Activated CD8-positive, alpha-beta T cell treated with anti-CD3 and anti-CD28 coated beads for 36 hours (primary cell): ENCODE measurements at regions not wholly inside any gene's neighbourhood (a gene's known extent, or its start where the extent isn't known, plus 50 kb on each side); places are given as distances from the start of the nearest gene placed in this dataset.
"Not testable (repeated sequence)": the region's sequence is repeated elsewhere in the genome, so short reads cannot be mapped to it uniquely, and the experiment has no call there.

Experiments used
- ATAC-seq: fragments of 200-7000 bp; cut with Tn5 transposase; one replicate; pipeline ENCODE4 v1.10.0; 2021; ENCODE audit warnings: mild to moderate bottlenecking, moderate library complexity
- CTCF ChIA-PET: fragments of 350-600 bp; sonication (Branson Sonifier 250); formaldehyde crosslinking; loops from one replicate; lab custom pipeline; 2021; ENCODE audit warnings: antibody characterized with exemption; lab: Charles Lee
- POLR2A ChIA-PET: fragments of 350-600 bp; sonication (Branson Sonifier 250); formaldehyde crosslinking; loops from one replicate; lab custom pipeline; 2021; ENCODE audit warnings: antibody characterized with exemption; lab: Charles Lee
- DNase-seq: peaks from one replicate; pipeline ENCODE4 v3.0.0-alpha.2; 2020
- H3K27ac Mint-ChIP-seq: one replicate; pipeline ENCODE4 v1.8.0; 2021; ENCODE audit warnings: mild to moderate bottlenecking, mixed read lengths
- H3K27me3 Mint-ChIP-seq: one replicate; pipeline ENCODE4 v1.8.0; 2021; ENCODE audit warnings: mixed read lengths
- H3K36me3 Mint-ChIP-seq: one replicate; pipeline ENCODE4 v1.8.0; 2021; ENCODE audit warnings: low read depth, mixed read lengths
- H3K4me1 Mint-ChIP-seq: one replicate; pipeline ENCODE4 v1.8.0; 2021; ENCODE audit warnings: low read depth, mixed read lengths
- H3K4me3 Mint-ChIP-seq: one replicate; pipeline ENCODE4 v1.8.0; 2021; ENCODE audit warnings: mild to moderate bottlenecking, moderate library complexity, mixed read lengths
- H3K9me3 Mint-ChIP-seq: one replicate; pipeline ENCODE4 v1.8.0; 2021; ENCODE audit warnings: mixed read lengths
- intact Hi-C: fragments of 100-400 bp; cut with micrococcal nuclease; formaldehyde crosslinking; loops from one replicate; pipeline ENCODE4 v1.10.0; 2022
- TF ChIP-seq, protein P1 (sequence below): fragments of 200-600 bp; IDR thresholded peaks from one replicate; pipeline ENCODE4 v1.8.0; 2022; ENCODE audit warnings: antibody characterized with exemption, mild to moderate bottlenecking

DNA sequence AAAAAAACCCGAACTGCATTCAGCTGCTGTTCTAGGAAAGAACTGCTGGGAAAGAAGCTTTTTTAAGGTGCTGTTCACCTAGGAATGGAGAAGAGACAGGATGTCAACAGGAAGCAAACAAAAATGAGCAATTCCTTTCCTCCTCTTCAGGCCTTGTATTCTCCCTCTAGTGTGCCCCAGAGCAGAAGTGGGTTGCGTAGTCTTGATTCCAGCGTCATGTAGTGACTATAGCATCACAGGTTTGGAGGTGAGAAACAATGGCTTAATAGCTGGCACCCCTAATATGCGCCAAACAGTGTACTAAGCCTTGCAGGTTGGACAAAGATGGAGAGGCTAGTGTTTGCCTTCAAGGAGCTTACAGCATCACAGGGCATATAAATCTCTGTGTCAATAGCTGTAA is 146.3 kb upstream of the LCORL start:
- ATAC-seq (no peak), DNase-seq (no peak)
- Mint-ChIP-seq H3K9me3 (peaks cover 2% of the 10 kb centered on the region), H3K27me3 (peaks cover 9% of the 10 kb centered on the region), H3K4me1 (no peaks in the 10 kb centered on the region), H3K36me3 (no peaks in the 10 kb centered on the region), H3K4me3 (no peak overlapping the region), H3K27ac (no peak overlapping the region)
- intact Hi-C loops, result no loop called here
- CTCF ChIA-PET, result no interaction called here
- POLR2A ChIA-PET, result no interaction called here
- TF ChIP-seq, protein P1, sequence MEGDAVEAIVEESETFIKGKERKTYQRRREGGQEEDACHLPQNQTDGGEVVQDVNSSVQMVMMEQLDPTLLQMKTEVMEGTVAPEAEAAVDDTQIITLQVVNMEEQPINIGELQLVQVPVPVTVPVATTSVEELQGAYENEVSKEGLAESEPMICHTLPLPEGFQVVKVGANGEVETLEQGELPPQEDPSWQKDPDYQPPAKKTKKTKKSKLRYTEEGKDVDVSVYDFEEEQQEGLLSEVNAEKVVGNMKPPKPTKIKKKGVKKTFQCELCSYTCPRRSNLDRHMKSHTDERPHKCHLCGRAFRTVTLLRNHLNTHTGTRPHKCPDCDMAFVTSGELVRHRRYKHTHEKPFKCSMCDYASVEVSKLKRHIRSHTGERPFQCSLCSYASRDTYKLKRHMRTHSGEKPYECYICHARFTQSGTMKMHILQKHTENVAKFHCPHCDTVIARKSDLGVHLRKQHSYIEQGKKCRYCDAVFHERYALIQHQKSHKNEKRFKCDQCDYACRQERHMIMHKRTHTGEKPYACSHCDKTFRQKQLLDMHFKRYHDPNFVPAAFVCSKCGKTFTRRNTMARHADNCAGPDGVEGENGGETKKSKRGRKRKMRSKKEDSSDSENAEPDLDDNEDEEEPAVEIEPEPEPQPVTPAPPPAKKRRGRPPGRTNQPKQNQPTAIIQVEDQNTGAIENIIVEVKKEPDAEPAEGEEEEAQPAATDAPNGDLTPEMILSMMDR, result no peak

DNA sequence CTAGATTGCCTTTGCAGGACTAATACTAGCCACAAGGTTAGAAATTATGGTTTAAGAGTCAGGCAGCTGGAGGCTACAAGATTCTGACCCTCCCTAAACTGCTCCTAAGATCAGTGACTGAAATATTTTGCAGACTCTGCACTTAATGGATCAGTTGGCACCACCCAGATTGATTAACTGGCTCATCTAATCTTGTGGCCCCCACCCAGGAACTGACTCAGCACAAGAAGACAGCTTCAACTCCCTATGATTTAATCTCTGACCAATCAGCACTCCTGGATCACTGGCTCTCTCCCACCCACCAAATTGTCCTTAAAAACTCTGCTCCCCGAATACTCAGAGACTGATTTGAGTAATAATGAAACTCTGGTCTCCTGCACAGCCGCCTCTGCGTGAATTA is 145.4 kb upstream of the LCORL start:
- TF ChIP-seq, protein P1, result no peak
- Mint-ChIP-seq H3K27me3 (peaks cover 9% of the 10 kb centered on the region), H3K9me3 (peaks cover 2% of the 10 kb centered on the region), H3K4me3 (no peak overlapping the region), H3K4me1 (no peaks in the 10 kb centered on the region), H3K27ac (no peak overlapping the region), H3K36me3 (no peaks in the 10 kb centered on the region)
- ChIA-PET POLR2A (no interaction called here), CTCF (no interaction called here)
- ATAC-seq, result no peak
- DNase-seq, result no peak
- intact Hi-C loops, result no loop called here

DNA sequence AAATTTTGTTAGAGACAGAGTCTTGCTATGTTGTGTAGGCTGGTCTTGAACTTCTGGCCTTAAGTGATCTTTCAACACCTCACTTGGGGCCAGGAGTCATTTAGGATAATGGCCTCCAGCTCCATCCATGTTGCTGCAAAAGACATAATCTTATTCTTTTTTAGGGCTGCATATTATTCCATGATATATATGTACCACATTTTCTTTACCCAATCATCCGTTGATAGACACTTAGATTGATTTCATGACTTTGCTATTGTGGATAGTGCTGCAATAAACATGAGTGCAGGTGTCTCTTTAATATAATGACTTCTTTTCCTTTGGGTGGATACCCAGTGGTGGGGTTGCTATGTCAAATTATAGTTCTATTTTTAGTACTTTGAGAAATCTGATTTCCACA is 140.9 kb upstream of the LCORL start:
- TF ChIP-seq, protein P1, result no peak
- intact Hi-C loops, result no loop called here
- H3K4me3 Mint-ChIP-seq, result no peak overlapping the region
- peaks cover 4% of the 10 kb centered on the region for H3K27me3 Mint-ChIP-seq
- H3K4me1 Mint-ChIP-seq, result no peaks in the 10 kb centered on the region
- no peak overlapping the region for H3K27ac Mint-ChIP-seq
- peaks cover 2% of the 10 kb centered on the region for H3K9me3 Mint-ChIP-seq
- ATAC-seq (no peak), DNase-seq (no peak)
- ChIA-PET POLR2A (no interaction called here), CTCF (no interaction called here)
- no peaks in the 10 kb centered on the region for H3K36me3 Mint-ChIP-seq

DNA sequence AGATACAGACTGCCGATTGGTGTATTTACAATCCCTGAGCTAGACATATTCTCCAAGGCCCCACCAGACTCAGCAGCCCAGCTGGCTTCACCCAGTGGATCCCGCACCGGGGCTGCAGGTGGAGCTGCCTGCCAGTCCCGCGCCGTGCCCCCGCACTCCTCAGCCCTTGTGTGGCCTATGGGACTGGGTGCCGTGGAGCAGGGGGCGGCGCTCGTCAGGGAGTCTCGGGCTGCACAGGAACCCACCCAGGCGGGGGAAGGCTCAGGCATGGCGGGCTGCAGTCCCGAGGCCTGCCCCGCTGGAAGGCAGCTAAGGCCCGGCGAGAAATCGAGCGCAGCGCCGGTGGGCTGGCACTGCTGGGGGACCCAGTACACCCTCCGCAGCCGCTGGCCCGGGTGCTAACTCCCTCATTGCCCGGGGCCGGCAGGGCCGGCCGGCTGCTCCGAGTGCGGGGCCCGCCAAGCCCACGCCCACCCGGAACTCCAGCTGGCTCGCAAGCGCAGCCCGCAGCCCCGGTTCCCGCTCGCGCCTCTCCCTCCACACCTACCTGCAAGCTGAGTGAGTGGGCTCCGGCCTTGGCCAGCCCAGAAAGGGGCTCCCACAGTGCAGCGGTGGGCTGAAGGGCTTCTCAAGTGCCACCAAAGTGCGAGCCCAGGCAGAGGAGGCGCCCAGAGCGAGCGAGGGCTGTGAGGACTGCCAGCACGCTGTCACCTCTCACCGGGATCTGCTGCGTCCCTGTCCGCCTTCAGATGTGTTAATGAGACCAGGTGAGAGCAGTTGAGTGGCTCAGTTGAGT is 137.8 kb upstream of the LCORL start:
- intact Hi-C loops, POLR2A ChIA-PET, ATAC-seq, H3K9me3 Mint-ChIP-seq, H3K4me3 Mint-ChIP-seq, H3K36me3 Mint-ChIP-seq, H3K27ac Mint-ChIP-seq, H3K27me3 Mint-ChIP-seq, DNase-seq, H3K4me1 Mint-ChIP-seq, CTCF ChIA-PET: not testable (repeated sequence)

DNA sequence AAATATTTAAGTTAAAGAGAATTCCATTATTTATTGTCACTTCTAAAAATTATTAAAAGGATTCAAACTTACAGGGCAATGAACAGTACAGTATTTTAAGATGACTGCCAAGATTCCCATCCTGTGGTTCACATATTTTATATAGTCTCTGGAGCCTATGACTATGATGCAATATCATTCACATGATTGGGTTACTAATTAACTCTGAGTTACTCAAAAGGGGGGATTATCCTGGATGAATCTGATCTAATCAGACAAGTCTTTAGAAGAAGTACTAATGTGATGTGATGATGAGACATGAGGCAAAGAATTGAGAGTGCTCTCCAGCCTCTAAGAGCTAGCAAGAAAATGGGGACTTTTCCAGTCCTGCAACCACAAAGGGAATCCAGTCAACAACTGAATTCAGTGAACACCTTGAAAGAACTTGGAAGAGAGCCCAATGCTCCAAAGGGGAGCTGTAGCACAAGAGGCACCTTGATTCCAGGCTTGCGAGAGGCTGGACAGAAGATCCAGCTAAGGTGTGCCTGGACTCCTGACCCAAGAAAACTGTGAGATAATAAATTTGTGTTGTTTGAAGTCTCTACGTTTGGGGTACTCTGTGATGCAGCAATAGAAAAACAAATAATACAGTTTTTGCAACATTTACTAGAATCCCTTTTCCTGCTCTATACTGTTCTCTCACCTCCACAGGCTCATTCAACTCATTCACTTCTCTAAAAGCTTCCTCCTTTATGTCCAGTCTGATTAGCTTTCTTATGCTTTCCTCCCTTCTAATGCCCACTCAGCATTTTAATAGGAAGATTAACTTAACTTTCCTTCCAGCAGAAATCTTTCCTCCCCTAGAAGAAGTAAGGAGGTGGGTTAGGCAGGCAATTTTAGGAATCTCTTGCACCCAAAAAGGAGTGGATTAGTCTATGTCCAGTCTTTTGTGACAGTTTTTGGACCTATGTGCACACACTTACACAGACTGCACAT is 133.8 kb upstream of the LCORL start:
- H3K4me1 Mint-ChIP-seq, result no peaks in the 10 kb centered on the region
- no peaks in the 10 kb centered on the region for H3K9me3 Mint-ChIP-seq
- no peak overlapping the region for H3K4me3 Mint-ChIP-seq
- CTCF ChIA-PET, result interaction anchor here (0.7 kb wide), 1 partner anchor 9 kb away, joined by 3 read pairs; no protein-coding TSS in a partner anchor
- TF ChIP-seq, protein P1, result no peak
- POLR2A ChIA-PET, result no interaction called here
- H3K36me3 Mint-ChIP-seq, result no peaks in the 10 kb centered on the region
- ATAC-seq (no peak), DNase-seq (no peak)
- no peak overlapping the region for H3K27ac Mint-ChIP-seq
- H3K27me3 Mint-ChIP-seq, result no peaks in the 10 kb centered on the region
- intact Hi-C loops, result no loop called here
